Liver (tissue), 8 donors: ENCODE measurements at regions not wholly inside any gene's neighbourhood (a gene's known extent, or its start where the extent isn't known, plus 50 kb on each side); places are given as distances from the start of the nearest gene placed in this dataset.

ENCODE experiments used
- DNase-seq: peaks from one replicate; pipeline ENCODE4 v3.0.0-alpha.2; 2017; ENCODE audit warnings: low spot score
- H3K27ac ChIP-seq, 2 donors: one replicate each; pipeline ENCODE4 v1.7.0; 2013; ENCODE audit warnings: inconsistent platforms in 2 of 2, low read length in 2 of 2, control low read depth in 1 of 2, low read depth in 1 of 2, mild to moderate bottlenecking in 1 of 2
- H3K27me3 ChIP-seq, 4 donors: one replicate each; pipeline versions ENCODE4 v1.6.1 to v1.7.0; 2013; ENCODE audit warnings: low read length in 3 of 4, inconsistent platforms in 1 of 4, mild to moderate bottlenecking in 1 of 4, moderate library complexity in 1 of 4; ENCODE audit not compliant: control insufficient read depth in 4 of 4, insufficient read depth in 4 of 4
- H3K36me3 ChIP-seq, 4 donors: one replicate each; pipeline versions ENCODE4 v1.6.1 to v1.7.0; 2013; ENCODE audit warnings: low read length in 3 of 4, mild to moderate bottlenecking in 3 of 4, low read depth in 1 of 4, moderate library complexity in 1 of 4; ENCODE audit not compliant: control insufficient read depth in 4 of 4, insufficient read depth in 3 of 4
- H3K4me1 ChIP-seq, 4 donors: one replicate each; pipeline versions ENCODE4 v1.6.1 to v1.7.0; 2013; ENCODE audit warnings: low read length in 3 of 4, mild to moderate bottlenecking in 3 of 4, moderate library complexity in 1 of 4; ENCODE audit not compliant: control insufficient read depth in 4 of 4, insufficient read depth in 4 of 4
- H3K4me3 ChIP-seq, 3 donors: one replicate each; pipeline versions ENCODE4 v1.6.1 to v1.7.0; 2013; ENCODE audit warnings: low read length in 3 of 3, control low read depth in 1 of 3, low read depth in 1 of 3, mild to moderate bottlenecking in 1 of 3
- H3K9ac ChIP-seq, 2 donors: one replicate each; pipeline ENCODE4 v1.7.0; 2013; ENCODE audit warnings: low read length in 2 of 2, mild to moderate bottlenecking in 2 of 2, moderate library complexity in 2 of 2, control low read depth in 1 of 2, low read depth in 1 of 2
- H3K9me3 ChIP-seq, 4 donors: one replicate each; pipeline versions ENCODE4 v1.6.1 to v1.7.0; 2013; ENCODE audit warnings: low read length in 3 of 4; ENCODE audit not compliant: control insufficient read depth in 4 of 4
- EGR1 ChIP-seq, 2 donors: IDR thresholded peaks; 2 replicates each; pipeline ENCODE4 v1.6.1; 2016 to 2018; ENCODE audit warnings: antibody characterized with exemption in 2 of 2, low read depth in 2 of 2
- FOXA1 ChIP-seq: IDR thresholded peaks from 2 replicates; pipeline ENCODE4 v1.6.1; 2016; ENCODE audit warnings: antibody characterized with exemption
- FOXA2 ChIP-seq: IDR thresholded peaks from 2 replicates; pipeline ENCODE4 v1.6.1; 2016; ENCODE audit warnings: antibody characterized with exemption
- GABPA ChIP-seq, 2 donors: IDR thresholded peaks in 1 of 2; conservative IDR thresholded peaks in 1 of 2; 2 replicates each; pipeline ENCODE4 v1.6.1; 2016; ENCODE audit warnings: antibody characterized with exemption in 2 of 2, mild to moderate bottlenecking in 1 of 2, moderate library complexity in 1 of 2
- HNF4A ChIP-seq, 2 donors: conservative IDR thresholded peaks; 2 replicates each; pipeline ENCODE4 v1.6.1; 2016; ENCODE audit warnings: antibody characterized with exemption in 2 of 2, mild to moderate bottlenecking in 2 of 2
- HNF4G ChIP-seq: IDR thresholded peaks from 2 replicates; pipeline ENCODE4 v1.6.1; 2016; ENCODE audit warnings: antibody characterized with exemption
- JUND ChIP-seq, 2 donors: IDR thresholded peaks; 2 replicates each; pipeline ENCODE4 v1.6.1; 2016; ENCODE audit warnings: antibody characterized with exemption in 2 of 2
- NR2F2 ChIP-seq: IDR thresholded peaks from 2 replicates; pipeline ENCODE4 v1.6.1; 2016; ENCODE audit warnings: antibody characterized with exemption
- RXRA ChIP-seq, 2 donors: IDR thresholded peaks; 2 replicates each; pipeline ENCODE4 v1.6.1; 2017 to 2018; ENCODE audit warnings: antibody characterized with exemption in 2 of 2, mild to moderate bottlenecking in 1 of 2
- SP1 ChIP-seq: IDR thresholded peaks from 2 replicates; pipeline ENCODE4 v1.6.1; 2018; ENCODE audit warnings: antibody characterized with exemption, mild to moderate bottlenecking
- TAF1 ChIP-seq: conservative IDR thresholded peaks from 2 replicates; pipeline ENCODE4 v1.6.1; 2016; ENCODE audit warnings: antibody characterized with exemption, mild to moderate bottlenecking
- YY1 ChIP-seq: IDR thresholded peaks from 2 replicates; pipeline ENCODE4 v1.6.1; 2016; ENCODE audit warnings: antibody characterized with exemption, mild to moderate bottlenecking
- WGBS: extraction: QIAGEN DNeasy Blood & Tissue Kit; methylation state at CpG from one replicate; pipeline ENCODE4 v1.1.7; 2013; 5-methylcytosine and 5-hydroxymethylcytosine counted together
- TF ChIP-seq, protein P1 (sequence below): IDR thresholded peaks from 2 replicates; pipeline ENCODE4 v1.6.1; 2016; ENCODE audit warnings: antibody characterized with exemption, mild to moderate bottlenecking
- TF ChIP-seq, protein P2 (sequence below): fragments of 150-350 bp; IDR thresholded peaks from 2 replicates; pipeline ENCODE4 v1.5.1; 2017; ENCODE audit warnings: improper control_type of control experiment, low read depth, low read length; ENCODE audit not compliant: missing input control
- TF ChIP-seq, protein P3 (sequence below): IDR thresholded peaks from 2 replicates; pipeline ENCODE4 v1.6.1; 2016; ENCODE audit warnings: antibody characterized with exemption
- TF ChIP-seq, protein P4 (sequence below): IDR thresholded peaks from 2 replicates; pipeline ENCODE4 v1.6.1; 2016; ENCODE audit warnings: antibody characterized with exemption
- TF ChIP-seq, protein P5 (sequence below): IDR thresholded peaks from 2 replicates; pipeline ENCODE4 v1.6.1; 2016; ENCODE audit warnings: antibody characterized with exemption
- donor health status: healthy.
- donor health status: healthy.
- donor health status: healthy.
- donor health status: healthy.
- donor health status: healthy.

DNA sequence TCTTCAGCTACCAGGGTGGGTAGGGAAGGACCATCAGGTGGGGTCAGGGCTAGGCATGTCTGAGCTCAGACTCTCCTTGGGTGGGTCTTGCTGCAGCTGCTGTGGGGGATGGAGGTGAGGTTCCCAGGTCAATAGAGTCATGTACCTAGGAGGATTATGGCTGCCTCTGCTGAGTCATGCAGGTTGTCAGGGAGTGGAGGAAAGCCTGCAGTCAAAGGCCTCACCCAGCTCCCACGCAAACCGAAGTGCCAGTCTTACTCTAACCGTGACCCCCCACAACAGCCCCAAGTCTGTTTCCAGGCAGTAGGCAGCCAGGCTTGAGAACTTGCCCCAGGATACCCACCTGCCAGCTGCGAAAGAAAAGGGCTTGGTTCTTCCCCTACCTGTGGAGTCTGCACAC, 113.6 kb upstream of the GALNT5 start:
- Histone ChIP-seq H3K9ac (no peak overlapping the region), H3K4me1 (no peaks in the 10 kb centered on the region), H3K9me3 (no peaks in the 10 kb centered on the region), H3K27me3 (peaks cover 0 to 3% (median 0%) of the 10 kb centered on the region in 4 donors), H3K27ac (no peak overlapping the region), H3K4me3 (no peak overlapping the region), H3K36me3 (no peaks in the 10 kb centered on the region)
- TF ChIP-seq HNF4G = no peak
- TF ChIP-seq TAF1 = no peak
- no peak for TF ChIP-seq YY1
- no peak for TF ChIP-seq RXRA (IDR thresholded peaks at IDR 0.05)
- no peak for TF ChIP-seq SP1
- TF ChIP-seq, protein P1, sequence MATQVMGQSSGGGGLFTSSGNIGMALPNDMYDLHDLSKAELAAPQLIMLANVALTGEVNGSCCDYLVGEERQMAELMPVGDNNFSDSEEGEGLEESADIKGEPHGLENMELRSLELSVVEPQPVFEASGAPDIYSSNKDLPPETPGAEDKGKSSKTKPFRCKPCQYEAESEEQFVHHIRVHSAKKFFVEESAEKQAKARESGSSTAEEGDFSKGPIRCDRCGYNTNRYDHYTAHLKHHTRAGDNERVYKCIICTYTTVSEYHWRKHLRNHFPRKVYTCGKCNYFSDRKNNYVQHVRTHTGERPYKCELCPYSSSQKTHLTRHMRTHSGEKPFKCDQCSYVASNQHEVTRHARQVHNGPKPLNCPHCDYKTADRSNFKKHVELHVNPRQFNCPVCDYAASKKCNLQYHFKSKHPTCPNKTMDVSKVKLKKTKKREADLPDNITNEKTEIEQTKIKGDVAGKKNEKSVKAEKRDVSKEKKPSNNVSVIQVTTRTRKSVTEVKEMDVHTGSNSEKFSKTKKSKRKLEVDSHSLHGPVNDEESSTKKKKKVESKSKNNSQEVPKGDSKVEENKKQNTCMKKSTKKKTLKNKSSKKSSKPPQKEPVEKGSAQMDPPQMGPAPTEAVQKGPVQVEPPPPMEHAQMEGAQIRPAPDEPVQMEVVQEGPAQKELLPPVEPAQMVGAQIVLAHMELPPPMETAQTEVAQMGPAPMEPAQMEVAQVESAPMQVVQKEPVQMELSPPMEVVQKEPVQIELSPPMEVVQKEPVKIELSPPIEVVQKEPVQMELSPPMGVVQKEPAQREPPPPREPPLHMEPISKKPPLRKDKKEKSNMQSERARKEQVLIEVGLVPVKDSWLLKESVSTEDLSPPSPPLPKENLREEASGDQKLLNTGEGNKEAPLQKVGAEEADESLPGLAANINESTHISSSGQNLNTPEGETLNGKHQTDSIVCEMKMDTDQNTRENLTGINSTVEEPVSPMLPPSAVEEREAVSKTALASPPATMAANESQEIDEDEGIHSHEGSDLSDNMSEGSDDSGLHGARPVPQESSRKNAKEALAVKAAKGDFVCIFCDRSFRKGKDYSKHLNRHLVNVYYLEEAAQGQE = no peak
- no peak for TF ChIP-seq GABPA (IDR thresholded peaks at IDR 0.05 in 1 of 2, conservative IDR thresholded peaks at IDR 0.05 in 1 of 2)
- no peak for TF ChIP-seq NR2F2
- TF ChIP-seq, protein P2, sequence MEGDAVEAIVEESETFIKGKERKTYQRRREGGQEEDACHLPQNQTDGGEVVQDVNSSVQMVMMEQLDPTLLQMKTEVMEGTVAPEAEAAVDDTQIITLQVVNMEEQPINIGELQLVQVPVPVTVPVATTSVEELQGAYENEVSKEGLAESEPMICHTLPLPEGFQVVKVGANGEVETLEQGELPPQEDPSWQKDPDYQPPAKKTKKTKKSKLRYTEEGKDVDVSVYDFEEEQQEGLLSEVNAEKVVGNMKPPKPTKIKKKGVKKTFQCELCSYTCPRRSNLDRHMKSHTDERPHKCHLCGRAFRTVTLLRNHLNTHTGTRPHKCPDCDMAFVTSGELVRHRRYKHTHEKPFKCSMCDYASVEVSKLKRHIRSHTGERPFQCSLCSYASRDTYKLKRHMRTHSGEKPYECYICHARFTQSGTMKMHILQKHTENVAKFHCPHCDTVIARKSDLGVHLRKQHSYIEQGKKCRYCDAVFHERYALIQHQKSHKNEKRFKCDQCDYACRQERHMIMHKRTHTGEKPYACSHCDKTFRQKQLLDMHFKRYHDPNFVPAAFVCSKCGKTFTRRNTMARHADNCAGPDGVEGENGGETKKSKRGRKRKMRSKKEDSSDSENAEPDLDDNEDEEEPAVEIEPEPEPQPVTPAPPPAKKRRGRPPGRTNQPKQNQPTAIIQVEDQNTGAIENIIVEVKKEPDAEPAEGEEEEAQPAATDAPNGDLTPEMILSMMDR = no peak
- no peak for TF ChIP-seq JUND (IDR thresholded peaks at IDR 0.05)
- TF ChIP-seq, protein P3, sequence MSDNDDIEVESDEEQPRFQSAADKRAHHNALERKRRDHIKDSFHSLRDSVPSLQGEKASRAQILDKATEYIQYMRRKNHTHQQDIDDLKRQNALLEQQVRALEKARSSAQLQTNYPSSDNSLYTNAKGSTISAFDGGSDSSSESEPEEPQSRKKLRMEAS = no peak
- TF ChIP-seq HNF4A (conservative IDR thresholded peaks at IDR 0.05) = no peak
- TF ChIP-seq, protein P4, sequence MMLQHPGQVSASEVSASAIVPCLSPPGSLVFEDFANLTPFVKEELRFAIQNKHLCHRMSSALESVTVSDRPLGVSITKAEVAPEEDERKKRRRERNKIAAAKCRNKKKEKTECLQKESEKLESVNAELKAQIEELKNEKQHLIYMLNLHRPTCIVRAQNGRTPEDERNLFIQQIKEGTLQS = no peak
- TF ChIP-seq, protein P5, sequence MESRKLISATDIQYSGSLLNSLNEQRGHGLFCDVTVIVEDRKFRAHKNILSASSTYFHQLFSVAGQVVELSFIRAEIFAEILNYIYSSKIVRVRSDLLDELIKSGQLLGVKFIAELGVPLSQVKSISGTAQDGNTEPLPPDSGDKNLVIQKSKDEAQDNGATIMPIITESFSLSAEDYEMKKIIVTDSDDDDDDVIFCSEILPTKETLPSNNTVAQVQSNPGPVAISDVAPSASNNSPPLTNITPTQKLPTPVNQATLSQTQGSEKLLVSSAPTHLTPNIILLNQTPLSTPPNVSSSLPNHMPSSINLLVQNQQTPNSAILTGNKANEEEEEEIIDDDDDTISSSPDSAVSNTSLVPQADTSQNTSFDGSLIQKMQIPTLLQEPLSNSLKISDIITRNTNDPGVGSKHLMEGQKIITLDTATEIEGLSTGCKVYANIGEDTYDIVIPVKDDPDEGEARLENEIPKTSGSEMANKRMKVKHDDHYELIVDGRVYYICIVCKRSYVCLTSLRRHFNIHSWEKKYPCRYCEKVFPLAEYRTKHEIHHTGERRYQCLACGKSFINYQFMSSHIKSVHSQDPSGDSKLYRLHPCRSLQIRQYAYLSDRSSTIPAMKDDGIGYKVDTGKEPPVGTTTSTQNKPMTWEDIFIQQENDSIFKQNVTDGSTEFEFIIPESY = no peak
- TF ChIP-seq FOXA2 = no peak
- TF ChIP-seq FOXA1 = no peak
- TF ChIP-seq EGR1 (IDR thresholded peaks at IDR 0.05; ENCODE audit: low read depth in 2 of 2) = no peak
- DNase-seq = no peak
- WGBS = 83% methylated on average over 4 of the region's 4 CpGs

DNA sequence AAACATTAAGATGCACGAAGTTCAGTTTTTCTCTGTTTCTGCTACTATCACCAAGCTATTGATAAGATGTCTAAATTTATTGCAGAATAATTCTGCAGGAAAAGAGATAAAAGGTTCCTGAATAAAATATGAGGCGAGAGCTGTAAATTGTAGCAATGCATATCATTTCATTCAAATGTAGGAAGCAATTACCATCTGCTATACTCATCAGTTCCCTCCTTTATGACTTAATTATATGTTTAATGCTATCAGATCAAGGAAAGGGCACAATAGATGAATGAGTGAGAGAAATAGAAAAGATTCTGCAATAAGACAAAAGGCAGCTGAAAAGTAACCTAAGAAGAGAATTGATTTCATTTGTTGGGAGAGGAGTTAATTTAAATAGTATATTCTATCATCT, 108.2 kb upstream of the GALNT5 start:
- no peaks in the 10 kb centered on the region for H3K9me3 ChIP-seq
- H3K4me3 ChIP-seq = no peak overlapping the region
- TF ChIP-seq FOXA2 (no peak), SP1 (no peak), JUND (IDR thresholded peaks at IDR 0.05) (no peak), NR2F2 (no peak), EGR1 (IDR thresholded peaks at IDR 0.05; ENCODE audit: low read depth in 2 of 2) (no peak), GABPA (IDR thresholded peaks at IDR 0.05 in 1 of 2, conservative IDR thresholded peaks at IDR 0.05 in 1 of 2) (no peak)
- TF ChIP-seq, protein P3 = no peak
- TF ChIP-seq, protein P2 = no peak
- TF ChIP-seq, protein P5 = no peak
- peaks cover 0 to 3% (median 0%) of the 10 kb centered on the region in 4 donors for H3K27me3 ChIP-seq
- H3K27ac ChIP-seq = no peak overlapping the region
- no peak overlapping the region for H3K9ac ChIP-seq
- DNase-seq = no peak
- H3K36me3 ChIP-seq = no peaks in the 10 kb centered on the region
- 41% methylated on average over 2 of the region's 2 CpGs for WGBS
- H3K4me1 ChIP-seq = no peaks in the 10 kb centered on the region
